Mesenchymal stem cell (in vitro differentiated cells and primary cell): ENCODE measurements at regions not wholly inside any gene's neighbourhood (a gene's known extent, or its start where the extent isn't known, plus 50 kb on each side); places are given as distances from the start of the nearest gene placed in this dataset.

Source experiments
- DNase-seq: peaks from one replicate; pipeline ENCODE4 v3.0.0-alpha.2; 2013
- H2AFZ ChIP-seq: one replicate; pipeline ENCODE4 v1.6.1; 2013; ENCODE audit warnings: low read depth, mild to moderate bottlenecking, control low read depth, inconsistent platforms, low read length, moderate library complexity
- H2AK5ac ChIP-seq: 2 replicates; pipeline ENCODE4 v1.6.1; 2013; ENCODE audit warnings: low read length, moderate library complexity, mild to moderate bottlenecking, inconsistent platforms; ENCODE audit not compliant: severe bottlenecking
- H2BK120ac ChIP-seq: one replicate; pipeline ENCODE4 v1.6.1; 2013; ENCODE audit warnings: low read depth, mild to moderate bottlenecking, inconsistent platforms, low read length, moderate library complexity
- H2BK12ac ChIP-seq, 2 experiments: one replicate each; pipeline ENCODE4 v1.6.1; 2013; ENCODE audit warnings: inconsistent platforms in 2 of 2, low read length in 2 of 2, mild to moderate bottlenecking in 2 of 2, moderate library complexity in 2 of 2, control low read depth in 1 of 2
- H2BK15ac ChIP-seq: one replicate; pipeline ENCODE4 v1.6.1; 2013; ENCODE audit warnings: mild to moderate bottlenecking, low read depth, inconsistent platforms; ENCODE audit not compliant: poor library complexity, severe bottlenecking
- H2BK5ac ChIP-seq: 2 replicates; pipeline ENCODE4 v1.6.1; 2013; ENCODE audit warnings: low read depth, mild to moderate bottlenecking, low read length, control low read depth, inconsistent platforms; ENCODE audit not compliant: poor library complexity, severe bottlenecking
- H3K14ac ChIP-seq, 2 experiments: one replicate each; pipeline ENCODE4 v1.6.1; 2013; ENCODE audit warnings: inconsistent platforms in 2 of 2, low read length in 2 of 2, control low read depth in 1 of 2, mild to moderate bottlenecking in 1 of 2, moderate library complexity in 1 of 2
- H3K18ac ChIP-seq, 2 experiments: one replicate each; pipeline ENCODE4 v1.6.1; 2013; ENCODE audit warnings: inconsistent platforms in 2 of 2, low read length in 2 of 2, control low read depth in 1 of 2, low read depth in 1 of 2, mild to moderate bottlenecking in 1 of 2
- H3K23ac ChIP-seq, 2 experiments: one replicate each; pipeline ENCODE4 v1.6.1; 2013; ENCODE audit warnings: inconsistent platforms in 2 of 2, low read length in 2 of 2, mild to moderate bottlenecking in 2 of 2, moderate library complexity in 2 of 2, control low read depth in 1 of 2
- H3K27ac ChIP-seq: 2 replicates; pipeline ENCODE4 v1.5.1; 2013; ENCODE audit warnings: mild to moderate bottlenecking, moderate library complexity, low read length, control low read depth, inconsistent platforms; ENCODE audit not compliant: poor library complexity, severe bottlenecking
- H3K27me3 ChIP-seq, 2 experiments: 2 replicates each; pipeline versions ENCODE4 v1.6.1 to v1.7.0; 2013; ENCODE audit warnings: low read length in 2 of 2, mild to moderate bottlenecking in 2 of 2, moderate library complexity in 2 of 2, control low read depth in 1 of 2, inconsistent platforms in 1 of 2; ENCODE audit not compliant: control insufficient read depth in 1 of 2, insufficient read depth in 1 of 2
- H3K36me3 ChIP-seq, 2 experiments: 2 replicates each; pipeline versions ENCODE4 v1.6.1 to v1.7.0; 2013; ENCODE audit warnings: low read length in 2 of 2, control low read depth in 1 of 2, inconsistent platforms in 1 of 2, low read depth in 1 of 2, mild to moderate bottlenecking in 1 of 2; ENCODE audit not compliant: insufficient read depth in 2 of 2, control insufficient read depth in 1 of 2
- H3K4ac ChIP-seq, 2 experiments: one replicate each; pipeline ENCODE4 v1.6.1; 2013; ENCODE audit warnings: inconsistent platforms in 2 of 2, low read length in 2 of 2, mild to moderate bottlenecking in 2 of 2, moderate library complexity in 2 of 2, control low read depth in 1 of 2, low read depth in 1 of 2
- H3K4me1 ChIP-seq: 2 replicates; pipeline ENCODE4 v1.6.1; 2013; ENCODE audit warnings: low read depth, low read length, control low read depth; ENCODE audit not compliant: control insufficient read depth, insufficient read depth
- H3K4me2 ChIP-seq: 2 replicates; pipeline ENCODE4 v1.6.1; 2013; ENCODE audit warnings: low read length, mild to moderate bottlenecking, inconsistent platforms; ENCODE audit not compliant: poor library complexity, severe bottlenecking
- H3K4me3 ChIP-seq, 2 experiments: 2 replicates each; pipeline versions ENCODE4 v1.5.1 to v1.7.0; 2013; ENCODE audit warnings: low read length in 2 of 2, mild to moderate bottlenecking in 2 of 2, control low read depth in 1 of 2, low read depth in 1 of 2; ENCODE audit not compliant: insufficient read depth in 1 of 2
- H3K79me1 ChIP-seq: replicated peaks from 2 replicates; pipeline ENCODE4 v1.6.1; 2013; ENCODE audit warnings: mild to moderate bottlenecking, control low read depth, low read length, inconsistent platforms; ENCODE audit not compliant: poor library complexity, severe bottlenecking
- H3K9ac ChIP-seq: 2 replicates; pipeline ENCODE4 v1.7.0; 2013; ENCODE audit warnings: mild to moderate bottlenecking, low read length, moderate library complexity
- H3K9me3 ChIP-seq: 2 replicates; pipeline ENCODE4 v1.7.0; 2013; ENCODE audit warnings: mild to moderate bottlenecking, low read length; ENCODE audit not compliant: control insufficient read depth
- H4K8ac ChIP-seq: one replicate; pipeline ENCODE4 v1.6.1; 2013; ENCODE audit warnings: inconsistent platforms, mild to moderate bottlenecking, low read length, moderate library complexity
- H4K91ac ChIP-seq: one replicate; pipeline ENCODE4 v1.6.1; 2013; ENCODE audit warnings: mild to moderate bottlenecking, low read length, inconsistent platforms
- WGBS: methylation state at CpG from one replicate; pipeline ENCODE4 v1.1.7; 2013; ENCODE audit warnings: mixed read lengths; 5-methylcytosine and 5-hydroxymethylcytosine counted together

DNA sequence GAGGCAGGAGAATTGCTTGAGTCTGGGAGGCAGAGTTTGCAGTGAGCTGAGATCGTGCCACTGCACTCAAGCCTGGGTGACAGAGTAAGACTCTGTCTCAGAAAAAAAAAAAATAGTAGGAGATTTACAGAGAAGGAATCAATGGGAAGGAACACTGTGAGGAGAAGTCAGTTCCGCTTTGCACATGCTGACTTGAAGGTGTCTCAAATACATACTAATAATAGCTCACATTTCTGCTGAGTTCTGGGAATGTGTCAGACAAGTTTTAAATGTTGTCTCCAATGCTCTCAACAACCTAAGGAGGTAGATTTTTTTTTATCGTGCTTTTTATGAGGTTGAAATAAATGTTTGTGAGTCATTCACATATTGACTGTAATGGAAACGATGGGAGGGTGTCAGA, 654.9 kb upstream of the CELF2 start:
- WGBS = 83% methylated on average over 3 of the region's 4 CpGs
- Histone ChIP-seq H3K9me3 (peaks cover 7% of the 10 kb centered on the region), H3K79me1 (no peaks in the 10 kb centered on the region), H4K91ac (no peak overlapping the region), H2AFZ (no peak overlapping the region), H2BK5ac (no peak overlapping the region), H3K14ac (no peak overlapping the region), H3K27ac (no peak overlapping the region), H3K4me2 (no peak overlapping the region), H2BK120ac (no peak overlapping the region), H3K9ac (no peak overlapping the region), H3K18ac (no peak overlapping the region), H2BK15ac (no peak overlapping the region), H3K4me3 (no peak overlapping the region), H3K4ac (no peak overlapping the region), H3K36me3 (no peaks in the 10 kb centered on the region), H3K23ac (no peak overlapping the region), H4K8ac (no peak overlapping the region), H3K4me1 (no peaks in the 10 kb centered on the region), H2AK5ac (no peak overlapping the region), H2BK12ac (no peak overlapping the region), H3K27me3 (no peaks in the 10 kb centered on the region)
- no peak for DNase-seq

DNA sequence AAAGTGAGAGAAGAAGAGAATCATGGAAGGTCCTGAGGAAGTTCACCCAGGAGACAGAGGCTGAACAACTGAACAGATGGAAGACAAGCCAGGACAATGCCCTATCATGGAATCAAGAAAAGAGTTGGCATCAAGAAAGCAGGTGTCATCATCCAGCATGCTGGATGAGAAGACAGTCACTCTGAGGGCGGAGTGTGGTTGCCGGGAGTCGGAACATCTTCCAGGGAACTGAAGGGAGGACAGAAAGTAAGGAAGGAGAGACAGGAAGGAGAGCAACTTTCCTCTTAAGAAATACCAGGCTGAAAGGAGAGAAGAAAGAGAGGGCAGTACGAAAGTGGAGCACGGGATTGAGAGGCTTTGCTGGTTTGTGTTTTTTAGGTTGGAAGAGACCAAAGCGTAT, 654.5 kb upstream of the CELF2 start:
- no peak overlapping the region for H3K9ac ChIP-seq
- H3K27ac ChIP-seq = no peak overlapping the region
- H3K4me3 ChIP-seq = no peak overlapping the region
- H3K4ac ChIP-seq = no peak overlapping the region
- H3K79me1 ChIP-seq = no peaks in the 10 kb centered on the region
- H3K36me3 ChIP-seq = no peaks in the 10 kb centered on the region
- no peak overlapping the region for H2BK12ac ChIP-seq
- no peak overlapping the region for H3K23ac ChIP-seq
- no peak overlapping the region for H2AFZ ChIP-seq
- H2BK15ac ChIP-seq = no peak overlapping the region
- H3K18ac ChIP-seq = no peak overlapping the region
- no peak overlapping the region for H3K4me2 ChIP-seq
- H4K8ac ChIP-seq = no peak overlapping the region
- no peak overlapping the region for H3K14ac ChIP-seq
- peaks cover 5% of the 10 kb centered on the region for H3K9me3 ChIP-seq
- H2AK5ac ChIP-seq = no peak overlapping the region
- no peaks in the 10 kb centered on the region for H3K27me3 ChIP-seq
- H3K4me1 ChIP-seq = no peaks in the 10 kb centered on the region
- H4K91ac ChIP-seq = no peak overlapping the region
- WGBS = 96% methylated on average over 6 of the region's 6 CpGs
- no peak overlapping the region for H2BK5ac ChIP-seq
- DNase-seq = no peak
- H2BK120ac ChIP-seq = no peak overlapping the region

DNA sequence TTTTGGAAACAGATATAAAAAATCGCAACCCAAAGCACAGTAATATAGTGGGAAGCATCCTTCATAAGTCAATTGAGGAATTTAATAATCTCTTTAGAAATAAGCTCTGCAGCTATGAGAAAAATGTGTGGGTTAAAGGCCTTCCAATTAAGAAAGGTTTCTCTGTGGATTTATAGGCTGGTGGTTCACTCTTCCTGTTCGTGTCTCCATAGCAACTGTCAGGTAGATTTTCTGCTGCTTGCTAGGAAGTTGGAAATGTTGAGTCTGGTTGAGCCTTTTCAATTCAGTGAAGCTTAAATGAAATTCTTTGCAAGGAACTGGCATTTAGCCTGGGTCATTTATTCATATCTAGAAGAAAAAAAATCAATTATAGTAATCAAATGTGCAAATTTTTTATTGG, 652.8 kb upstream of the CELF2 start:
- no peak overlapping the region for H2AK5ac ChIP-seq
- H3K36me3 ChIP-seq = no peaks in the 10 kb centered on the region
- no peaks in the 10 kb centered on the region for H3K4me1 ChIP-seq
- H3K27ac ChIP-seq = no peak overlapping the region
- H3K79me1 ChIP-seq = no peaks in the 10 kb centered on the region
- H3K23ac ChIP-seq = no peak overlapping the region
- no peak overlapping the region for H2BK12ac ChIP-seq
- H3K14ac ChIP-seq = no peak overlapping the region
- no peaks in the 10 kb centered on the region for H3K27me3 ChIP-seq
- no peak overlapping the region for H4K91ac ChIP-seq
- H3K9me3 ChIP-seq = no peaks in the 10 kb centered on the region
- H2BK120ac ChIP-seq = no peak overlapping the region
- H3K4ac ChIP-seq = no peak overlapping the region
- H2BK15ac ChIP-seq = no peak overlapping the region
- 74% methylated on average over 1 of the region's 2 CpGs for WGBS
- no peak overlapping the region for H2AFZ ChIP-seq
- no peak overlapping the region for H3K4me2 ChIP-seq
- no peak overlapping the region for H3K9ac ChIP-seq
- no peak overlapping the region for H3K4me3 ChIP-seq
- DNase-seq = no peak
- H4K8ac ChIP-seq = no peak overlapping the region
- no peak overlapping the region for H2BK5ac ChIP-seq
- H3K18ac ChIP-seq = no peak overlapping the region

DNA sequence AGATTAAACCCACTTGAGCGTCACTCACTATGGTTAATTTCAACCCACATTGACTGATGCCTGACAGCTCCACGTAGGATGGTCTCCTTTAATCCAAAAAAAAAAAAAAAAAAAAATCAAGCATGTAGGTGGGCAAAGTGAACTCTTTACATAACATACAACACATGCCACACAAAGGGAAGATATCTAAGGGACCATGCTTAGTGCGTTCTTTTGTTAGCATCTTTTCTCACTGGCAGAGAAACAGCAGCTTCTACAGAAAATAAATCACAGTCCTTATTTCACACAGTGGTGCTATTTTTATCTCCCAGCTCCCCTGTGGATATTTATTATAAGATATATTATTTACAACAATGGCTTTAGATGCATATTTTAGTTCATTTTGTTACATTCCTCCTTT, 652.0 kb upstream of the CELF2 start:
- H2BK15ac ChIP-seq = no peak overlapping the region
- H4K8ac ChIP-seq = no peak overlapping the region
- no peaks in the 10 kb centered on the region for H3K79me1 ChIP-seq
- no peaks in the 10 kb centered on the region for H3K36me3 ChIP-seq
- H4K91ac ChIP-seq = no peak overlapping the region
- H3K18ac ChIP-seq = no peak overlapping the region
- H3K14ac ChIP-seq = no peak overlapping the region
- H3K23ac ChIP-seq = no peak overlapping the region
- no peak overlapping the region for H3K4me2 ChIP-seq
- DNase-seq = no peak
- H3K4me1 ChIP-seq = no peaks in the 10 kb centered on the region
- H3K9ac ChIP-seq = no peak overlapping the region
- H2AFZ ChIP-seq = no peak overlapping the region
- no peak overlapping the region for H2BK5ac ChIP-seq
- H3K27me3 ChIP-seq = no peaks in the 10 kb centered on the region
- WGBS = 94% methylated on average over 3 of the region's 3 CpGs
- no peak overlapping the region for H2BK120ac ChIP-seq
- H2BK12ac ChIP-seq = no peak overlapping the region
- no peaks in the 10 kb centered on the region for H3K9me3 ChIP-seq
- H2AK5ac ChIP-seq = no peak overlapping the region
- H3K4ac ChIP-seq = no peak overlapping the region
- no peak overlapping the region for H3K27ac ChIP-seq
- no peak overlapping the region for H3K4me3 ChIP-seq
